GM19372 (cell line): ENCODE measurements at regions not wholly inside any gene's neighbourhood (a gene's known extent, or its start where the extent isn't known, plus 50 kb on each side); places are given as distances from the start of the nearest gene placed in this dataset.

Experiments used
- ATAC-seq: cut with Tn5 transposase; IDR thresholded peaks from one replicate; pipeline ENCODE4 v1.9.1; 2021; ENCODE audit warnings: mild to moderate bottlenecking, low read depth, moderate library complexity; ENCODE audit not compliant: unreplicated experiment

- ATAC-seq: no peak
These were observed 505.1 kb downstream of the QKI start for GRCh38 chr6:163919652-163920051.

GRCh38 chr6:163916315-163917081 lies 502.0 kb downstream of the QKI start:
- ATAC-seq: no peak

GRCh38 chr6:163915131-163915530 lies 500.6 kb downstream of the QKI start:
- ATAC-seq: no peak

GRCh38 chr6:163913045-163913444 lies 498.5 kb downstream of the QKI start:
- ATAC-seq: no peak

GRCh38 chr6:163906006-163906710 lies 491.6 kb downstream of the QKI start:
- ATAC-seq: no peak

GRCh38 chr6:163904186-163904585 lies 489.7 kb downstream of the QKI start:
- no peak for ATAC-seq

- ATAC-seq: no peak
These were observed 489.0 kb downstream of the QKI start for GRCh38 chr6:163903541-163903940.

- no peak for ATAC-seq
These were observed 488.5 kb downstream of the QKI start for GRCh38 chr6:163902993-163903392.

- no peak for ATAC-seq
These were observed 487.2 kb downstream of the QKI start for GRCh38 chr6:163901681-163902080.

- ATAC-seq: no peak
These were observed 486.1 kb downstream of the QKI start for GRCh38 chr6:163900570-163900969.

GRCh38 chr6:163897669-163898068 lies 483.2 kb downstream of the QKI start:
- ATAC-seq: no peak

- ATAC-seq: no peak
These were observed 482.5 kb downstream of the QKI start for GRCh38 chr6:163897030-163897429.

GRCh38 chr6:163895162-163895561 lies 480.6 kb downstream of the QKI start:
- no peak for ATAC-seq

GRCh38 chr6:163893609-163894189 lies 479.2 kb downstream of the QKI start:
- no peak for ATAC-seq

- no peak for ATAC-seq
These were observed 478.5 kb downstream of the QKI start for GRCh38 chr6:163892824-163893561.

GRCh38 chr6:163889904-163890514 lies 475.5 kb downstream of the QKI start:
- ATAC-seq: no peak

GRCh38 chr6:163888030-163888819 lies 473.7 kb downstream of the QKI start:
- ATAC-seq: no peak

GRCh38 chr6:163886428-163886827 lies 471.9 kb downstream of the QKI start:
- ATAC-seq: no peak

GRCh38 chr6:163883984-163884383 lies 469.5 kb downstream of the QKI start:
- no peak for ATAC-seq

GRCh38 chr6:163878698-163879097 lies 464.2 kb downstream of the QKI start:
- no peak for ATAC-seq
